Psoas muscle (tissue), 7 donors: ENCODE measurements at regions not wholly inside any gene's neighbourhood (a gene's known extent, or its start where the extent isn't known, plus 50 kb on each side); places are given as distances from the start of the nearest gene placed in this dataset.

ENCODE experiments used
- ATAC-seq, 4 donors: fragments of 200-7000 bp; cut with Tn5 transposase; one replicate each; pipeline ENCODE4 v1.9.1; 2020; ENCODE audit warnings: moderate library complexity in 3 of 4, mild to moderate bottlenecking in 2 of 4
- DNase-seq, 2 donors: peaks; one replicate each; pipeline ENCODE4 v3.0.0-alpha.2; 2020
- H3K27ac ChIP-seq: fragments of 200-600 bp; one replicate; pipeline ENCODE4 v1.8.0; 2022
- H3K27me3 ChIP-seq, 3 donors: fragments of 200-600 bp in 1 of 3; one replicate each; pipeline versions ENCODE4 v1.6.1 to v1.8.0; 2013 to 2022; ENCODE audit warnings: low read length in 2 of 3, mild to moderate bottlenecking in 2 of 3, moderate library complexity in 1 of 3; ENCODE audit not compliant: insufficient read depth in 3 of 3
- H3K36me3 ChIP-seq, 2 donors: fragments of 200-600 bp in 1 of 2; one replicate each; pipeline versions ENCODE4 v1.6.1 to v1.8.0; 2013 to 2022; ENCODE audit warnings: low read depth in 1 of 2, mild to moderate bottlenecking in 1 of 2, moderate library complexity in 1 of 2; ENCODE audit not compliant: insufficient read depth in 1 of 2
- H3K4me1 ChIP-seq: fragments of 200-600 bp; one replicate; pipeline ENCODE4 v1.8.0; 2022
- H3K4me3 ChIP-seq: fragments of 200-600 bp; one replicate; pipeline ENCODE4 v1.8.0; 2022; ENCODE audit warnings: mild to moderate bottlenecking
- H3K9me3 ChIP-seq: fragments of 200-600 bp; one replicate; pipeline ENCODE4 v1.8.0; 2022
- WGBS, 3 donors: extraction: QIAGEN DNeasy Blood & Tissue Kit; methylation state at CpG; one replicate each; pipeline versions ENCODE4 v1.1.6 to v1.1.7; 2013; 5-methylcytosine and 5-hydroxymethylcytosine counted together
- intact Hi-C, 2 donors: fragments of 100-400 bp; cut with DNase I; formaldehyde crosslinking; loops; one replicate each; pipeline versions ENCODE4 v1.11.0 to v1.14.2; 2022
- TF ChIP-seq, protein P1 (sequence below): fragments of 200-600 bp; IDR thresholded peaks from one replicate; pipeline ENCODE4 v1.8.0; 2022; ENCODE audit warnings: antibody characterized with exemption
- donor health status: healthy with polysubstance abuse.
- donor health status: DM: no; HTN: no; CAD: no; lungs with moderate emphysema.
- donor health status: Bipolar disorder and iron deficiency.
- donor health status: healthy.
- donor health status: DM: yes; HTN: yes; CAD: no.
- donor health status: DM: no; HTN: no; CAD: no.
- donor health status: DM: yes; HTN: yes; CAD: no.

DNA sequence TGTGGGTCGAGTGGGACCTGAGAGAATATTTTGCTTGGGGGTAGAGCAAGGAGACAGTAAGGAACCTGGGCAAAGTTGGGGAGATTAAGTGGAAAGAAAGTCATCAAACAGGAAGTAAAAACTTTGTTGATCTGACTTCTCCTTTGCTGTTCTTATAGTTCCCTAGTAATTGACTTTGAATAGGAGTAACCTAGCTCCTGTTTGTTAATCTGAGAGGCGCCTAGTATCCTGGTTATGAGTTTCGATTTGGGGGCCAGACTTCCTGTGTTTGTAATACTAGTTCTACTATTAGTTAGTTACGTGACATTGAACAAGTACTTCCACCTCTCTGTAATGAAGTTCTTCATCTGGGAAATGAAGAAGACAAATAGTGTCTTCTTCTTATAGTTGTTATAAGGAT lies 99.1 kb downstream of the ZNF365 start:
- no peaks in the 10 kb centered on the region for H3K27me3 ChIP-seq
- no peaks in the 10 kb centered on the region for H3K4me1 ChIP-seq
- ATAC-seq = no peak
- no peaks in the 10 kb centered on the region for H3K36me3 ChIP-seq
- no peak for DNase-seq
- no peaks in the 10 kb centered on the region for H3K9me3 ChIP-seq
- 80 to 87% (median 85%) methylated on average over 4 of the region's 4 CpGs for WGBS, 3 donors
- no peak overlapping the region for H3K27ac ChIP-seq
- H3K4me3 ChIP-seq = no peak overlapping the region
- intact Hi-C loops = no loop called here
- TF ChIP-seq, protein P1, sequence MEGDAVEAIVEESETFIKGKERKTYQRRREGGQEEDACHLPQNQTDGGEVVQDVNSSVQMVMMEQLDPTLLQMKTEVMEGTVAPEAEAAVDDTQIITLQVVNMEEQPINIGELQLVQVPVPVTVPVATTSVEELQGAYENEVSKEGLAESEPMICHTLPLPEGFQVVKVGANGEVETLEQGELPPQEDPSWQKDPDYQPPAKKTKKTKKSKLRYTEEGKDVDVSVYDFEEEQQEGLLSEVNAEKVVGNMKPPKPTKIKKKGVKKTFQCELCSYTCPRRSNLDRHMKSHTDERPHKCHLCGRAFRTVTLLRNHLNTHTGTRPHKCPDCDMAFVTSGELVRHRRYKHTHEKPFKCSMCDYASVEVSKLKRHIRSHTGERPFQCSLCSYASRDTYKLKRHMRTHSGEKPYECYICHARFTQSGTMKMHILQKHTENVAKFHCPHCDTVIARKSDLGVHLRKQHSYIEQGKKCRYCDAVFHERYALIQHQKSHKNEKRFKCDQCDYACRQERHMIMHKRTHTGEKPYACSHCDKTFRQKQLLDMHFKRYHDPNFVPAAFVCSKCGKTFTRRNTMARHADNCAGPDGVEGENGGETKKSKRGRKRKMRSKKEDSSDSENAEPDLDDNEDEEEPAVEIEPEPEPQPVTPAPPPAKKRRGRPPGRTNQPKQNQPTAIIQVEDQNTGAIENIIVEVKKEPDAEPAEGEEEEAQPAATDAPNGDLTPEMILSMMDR = no peak

DNA sequence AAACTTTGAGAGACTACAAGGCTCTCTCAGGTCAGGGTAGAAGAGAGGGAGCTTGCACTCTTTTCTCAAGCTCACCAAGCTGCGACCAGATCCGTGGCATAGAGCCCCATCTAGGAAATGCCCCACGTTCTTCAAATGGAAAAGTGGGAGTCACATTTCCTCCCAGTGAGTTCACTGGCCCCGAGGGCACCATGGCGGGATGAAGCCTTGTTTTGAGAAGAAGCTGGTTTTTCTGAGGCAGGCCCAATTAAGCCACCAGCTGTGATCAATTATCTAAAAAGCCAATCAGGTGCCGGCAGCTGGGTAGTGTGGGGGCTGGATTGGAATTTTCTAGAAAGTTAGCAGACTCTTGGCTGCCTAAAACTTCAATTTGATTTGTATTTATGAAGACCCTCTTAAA lies 101.4 kb downstream of the ZNF365 start:
- ATAC-seq (no peak), DNase-seq (no peak)
- 55 to 75% (median 74%) methylated on average over 6 of the region's 6 CpGs for WGBS, 3 donors
- TF ChIP-seq, protein P1 = no peak
- intact Hi-C loops = no loop called here
- no peaks in the 10 kb centered on the region for H3K27me3 ChIP-seq
- no peaks in the 10 kb centered on the region for H3K36me3 ChIP-seq
- H3K4me3 ChIP-seq = no peak overlapping the region
- H3K27ac ChIP-seq = no peak overlapping the region
- H3K9me3 ChIP-seq = no peaks in the 10 kb centered on the region
- H3K4me1 ChIP-seq = no peaks in the 10 kb centered on the region

DNA sequence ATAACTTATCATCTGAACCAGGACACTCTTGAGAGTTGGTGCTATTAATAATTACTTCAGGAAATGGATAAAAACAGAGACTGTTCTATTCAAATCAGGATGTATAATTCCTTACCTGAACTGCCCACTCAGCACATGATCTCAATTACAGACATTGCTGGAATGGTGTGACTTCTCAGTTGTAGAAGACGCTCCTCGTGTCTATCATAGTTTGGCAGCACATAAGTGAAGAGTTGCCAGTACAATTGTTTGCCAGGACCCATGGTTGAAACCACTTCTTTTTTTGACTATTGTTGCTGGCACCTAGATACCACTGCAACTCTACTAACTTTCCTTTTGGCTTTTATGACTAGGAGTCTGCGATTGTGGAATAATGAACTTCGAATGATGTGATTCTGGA lies 105.4 kb downstream of the ZNF365 start:
- no peaks in the 10 kb centered on the region for H3K4me1 ChIP-seq
- intact Hi-C loops = no loop called here
- no peaks in the 10 kb centered on the region for H3K27me3 ChIP-seq
- H3K4me3 ChIP-seq = no peak overlapping the region
- peak in 2 of 4 donors; percentile 15 to 53 for ATAC-seq
- no peaks in the 10 kb centered on the region for H3K9me3 ChIP-seq
- TF ChIP-seq, protein P1 = no peak
- no peak overlapping the region for H3K27ac ChIP-seq
- DNase-seq = no peak
- no peaks in the 10 kb centered on the region for H3K36me3 ChIP-seq
- 27 to 35% (median 30%) methylated on average over 4 of the region's 4 CpGs for WGBS, 3 donors

DNA sequence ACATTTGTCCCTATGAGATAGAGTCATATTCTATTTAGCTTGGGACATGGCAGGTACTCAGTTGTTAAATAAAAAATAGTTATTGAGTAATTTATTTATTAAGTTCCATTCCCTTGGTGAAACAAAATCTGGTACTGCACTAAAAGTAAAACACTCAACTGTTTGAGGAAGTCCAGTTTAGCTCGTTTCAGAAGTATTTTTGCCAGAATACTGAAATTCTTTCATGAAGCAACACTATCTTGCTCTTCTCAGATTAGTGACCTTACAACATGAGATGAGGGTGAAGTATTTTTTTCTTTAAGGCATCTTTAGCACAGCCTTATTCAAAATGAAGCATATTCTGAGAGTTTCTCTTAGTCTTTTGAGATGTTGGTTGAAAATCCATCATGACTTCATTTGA lies 106.0 kb downstream of the ZNF365 start:
- H3K27ac ChIP-seq = no peak overlapping the region
- no peaks in the 10 kb centered on the region for H3K36me3 ChIP-seq
- no peaks in the 10 kb centered on the region for H3K4me1 ChIP-seq
- no peak overlapping the region for H3K4me3 ChIP-seq
- TF ChIP-seq, protein P1 = no peak
- no peaks in the 10 kb centered on the region for H3K9me3 ChIP-seq
- intact Hi-C loops = no loop called here
- 8 to 29% (median 10%) methylated on average over 1 of the region's 1 CpG for WGBS, 3 donors
- ATAC-seq = no peak
- no peak for DNase-seq
- H3K27me3 ChIP-seq = no peaks in the 10 kb centered on the region

DNA sequence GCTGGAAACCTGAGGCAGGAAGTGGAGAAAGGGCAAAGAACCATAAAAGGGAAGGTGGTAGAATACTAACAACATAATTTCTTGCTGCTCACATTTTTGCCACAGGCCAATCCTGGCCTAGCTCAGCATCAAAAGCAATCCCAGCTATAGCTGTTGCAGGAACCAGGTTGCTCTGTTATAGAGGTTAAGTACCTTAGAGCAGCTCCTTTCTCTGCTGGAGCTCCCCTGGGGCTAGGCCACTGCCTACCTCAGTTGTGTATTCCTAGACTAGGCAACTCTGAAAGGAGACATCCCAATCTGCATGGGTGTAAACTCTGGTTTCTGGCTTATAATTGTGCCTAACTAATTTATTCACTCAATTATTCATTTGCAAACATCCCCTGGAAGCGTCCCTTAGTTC lies 108.4 kb downstream of the ZNF365 start:
- intact Hi-C loops = no loop called here
- no peak overlapping the region for H3K4me3 ChIP-seq
- no peaks in the 10 kb centered on the region for H3K9me3 ChIP-seq
- H3K4me1 ChIP-seq = no peaks in the 10 kb centered on the region
- no peak for ATAC-seq
- no peaks in the 10 kb centered on the region for H3K36me3 ChIP-seq
- TF ChIP-seq, protein P1 = no peak
- no peaks in the 10 kb centered on the region for H3K27me3 ChIP-seq
- no peak overlapping the region for H3K27ac ChIP-seq
- WGBS, 3 donors = 55 to 68% (median 67%) methylated on average over 1 of the region's 1 CpG
- DNase-seq = no peak
